GM12878 (cell line): ENCODE measurements at regions not wholly inside any gene's neighbourhood (a gene's known extent, or its start where the extent isn't known, plus 50 kb on each side); places are given as distances from the start of the nearest gene placed in this dataset.

ENCODE experiments used
- ATAC-seq: fragments of 200-7000 bp; cut with Tn5 transposase; 3 replicates; pipeline ENCODE4 v1.9.1; 2020; ENCODE audit warnings: mild to moderate bottlenecking, moderate library complexity
- BruUV-seq: library from RNA; stranded (reverse); fragments of 400-500 nt; replicated peaks from 2 replicates; lab custom pipeline; 2021; lab: Mats Ljungman, UMichigan
- CTCF ChIA-PET: fragments of 300-600 bp; sonication (Branson Sonifier 250); formaldehyde crosslinking; extraction: SDS; loops from one replicate; lab custom pipeline; 2021; ENCODE audit warnings: inconsistent platforms; lab: Yijun Ruan, JAX
- POLR2A ChIA-PET: fragments of 350-600 bp; formaldehyde crosslinking; extraction: SDS; loops from one replicate; lab custom pipeline; 2021; ENCODE audit warnings: inconsistent platforms; lab: Charles Lee
- RAD21 ChIA-PET: fragments of 300-600 bp; sonication (Branson Sonifier 250); formaldehyde crosslinking; loops from one replicate; lab custom pipeline; 2023; ENCODE audit warnings: antibody characterized with exemption; ENCODE audit not compliant: unreplicated experiment; lab: Charles Lee
- SMC1A ChIA-PET: fragments of 300-600 bp; sonication (Branson Sonifier 250); formaldehyde crosslinking; loops from one replicate; lab custom pipeline; 2023; ENCODE audit not compliant: unreplicated experiment, uncharacterized antibody; lab: Charles Lee
- DNase-seq: peaks from one replicate; pipeline ENCODE4 v3.0.0-alpha.2; 2011; ENCODE audit warnings: low read depth, low spot score
- FAIRE-seq: peaks from 3 replicates; lab custom pipeline; 2011; peaks lifted over from hg19 to GRCh38; lab: Jason Lieb, UNC
- H2AFZ ChIP-seq: 2 replicates; pipeline ENCODE4 v1.6.0; 2011; ENCODE audit warnings: low read depth, low read length, control low read depth; ENCODE audit not compliant: control insufficient read depth
- H3K27ac ChIP-seq: 2 replicates; pipeline ENCODE4 v1.5.1; 2011; ENCODE audit warnings: control low read depth; ENCODE audit not compliant: control insufficient read depth, insufficient read depth
- H3K27me3 ChIP-seq, 2 experiments: replicated peaks in 1 of 2; 2 replicates each; pipeline versions ENCODE4 v1.6.0 to v1.6.1; 2011; ENCODE audit warnings: low read length in 1 of 2; ENCODE audit not compliant: control insufficient read depth in 2 of 2, insufficient read depth in 2 of 2
- H3K36me3 ChIP-seq, 2 experiments: 2 replicates each; pipeline ENCODE4 v1.5.1; 2011; ENCODE audit warnings: low read length in 1 of 2; ENCODE audit not compliant: control insufficient read depth in 2 of 2, insufficient read depth in 2 of 2
- H3K4me1 ChIP-seq: 2 replicates; pipeline ENCODE4 v1.6.1; 2011; ENCODE audit warnings: mild to moderate bottlenecking, low read length, moderate library complexity, mixed read lengths; ENCODE audit not compliant: control insufficient read depth, insufficient read depth
- H3K4me2 ChIP-seq: 2 replicates; pipeline ENCODE4 v1.6.0; 2011; ENCODE audit warnings: control low read depth; ENCODE audit not compliant: control insufficient read depth, insufficient read depth
- H3K4me3 ChIP-seq: fragments of 200-600 bp; sonication (generic); 2 replicates; pipeline ENCODE4 v1.5.1; 2016
- H3K79me2 ChIP-seq: 2 replicates; pipeline ENCODE4 v1.6.0; 2011; ENCODE audit warnings: low read length; ENCODE audit not compliant: control insufficient read depth, insufficient read depth
- H3K9ac ChIP-seq: 2 replicates; pipeline ENCODE4 v1.8.0; 2011; ENCODE audit warnings: low read length, control low read depth, mixed read lengths; ENCODE audit not compliant: control insufficient read depth, insufficient read depth
- H3K9me3 ChIP-seq: replicated peaks from 3 replicates; pipeline ENCODE4 v1.5.1; 2011; ENCODE audit warnings: mild to moderate bottlenecking, low read length; ENCODE audit not compliant: control insufficient read depth, insufficient read depth
- H4K20me1 ChIP-seq: 2 replicates; pipeline ENCODE4 v1.6.0; 2011; ENCODE audit not compliant: control insufficient read depth, insufficient read depth
- ASH2L ChIP-seq: fragments of 300-600, 200-600 bp; sonication (generic); IDR thresholded peaks from 2 replicates; pipeline ENCODE4 v1.6.1; 2017; ENCODE audit warnings: low read depth, mild to moderate bottlenecking, borderline replicate concordance
- ATF7 ChIP-seq: fragments of 450-650 bp; IDR thresholded peaks from 2 replicates; pipeline ENCODE4 v1.6.1; 2016; ENCODE audit warnings: low read depth, mild to moderate bottlenecking
- CEBPB ChIP-seq, 2 experiments: fragments of 150-350 bp in 1 of 2; IDR thresholded peaks; 2 replicates each; pipeline ENCODE4 v1.6.1; 2012 to 2014; ENCODE audit warnings: low read depth in 2 of 2, low read length in 2 of 2, borderline replicate concordance in 1 of 2, inconsistent platforms in 1 of 2
- CHD1 ChIP-seq: IDR thresholded peaks from 2 replicates; pipeline ENCODE4 v1.6.1; 2012; ENCODE audit warnings: low read depth, low read length, improper control_type of control experiment
- CHD4 ChIP-seq: fragments of 200-600 bp; sonication (generic); IDR thresholded peaks from 2 replicates; pipeline ENCODE4 v1.6.1; 2016; ENCODE audit warnings: mild to moderate bottlenecking
- HDAC2 ChIP-seq: fragments of 200-600 bp; sonication (generic); IDR thresholded peaks from 2 replicates; pipeline ENCODE4 v1.6.1; 2017
- IRF4 ChIP-seq: IDR thresholded peaks from 2 replicates; pipeline ENCODE4 v1.6.1; 2011; ENCODE audit warnings: low read depth, low read length
- MEF2A ChIP-seq: IDR thresholded peaks from 2 replicates; pipeline ENCODE4 v1.6.1; 2011; ENCODE audit warnings: low read depth, mild to moderate bottlenecking, low read length, moderate library complexity; ENCODE audit not compliant: insufficient read depth
- PAX8 ChIP-seq: fragments of 450-650 bp; IDR thresholded peaks from 2 replicates; pipeline ENCODE4 v1.6.1; 2017; ENCODE audit warnings: mild to moderate bottlenecking, moderate library complexity
- RB1 ChIP-seq: fragments of 450-650 bp; formaldehyde crosslinking; IDR thresholded peaks from 2 replicates; pipeline ENCODE4 v1.6.1; 2017; ENCODE audit warnings: mild to moderate bottlenecking, borderline replicate concordance
- WGBS: methylation state at CpG from one replicate; pipeline ENCODE4 v1.1.6; 2016; ENCODE audit warnings: low lambda C conversion rate; ENCODE audit not compliant: insufficient replicate concordance, insufficient coverage; ENCODE audit errors: missing lambda C conversion rate; 5-methylcytosine and 5-hydroxymethylcytosine counted together
- in situ Hi-C: fragments of 300-500 bp; cut with MboI; formaldehyde crosslinking; loops from 9 replicates; pipeline ENCODE4 v1.14.3; 2018; ENCODE audit warnings: mixed read lengths
- intact Hi-C: fragments of 100-400 bp; cut with micrococcal nuclease; formaldehyde crosslinking; loops from one replicate; pipeline ENCODE4 v1.14.2; 2022; ENCODE audit not compliant: unreplicated experiment
- TF ChIP-seq, protein P1 (sequence below): fragments of 150-350 bp; IDR thresholded peaks from 2 replicates; pipeline ENCODE4 v1.6.1; 2016; ENCODE audit warnings: low read depth, low read length

DNA sequence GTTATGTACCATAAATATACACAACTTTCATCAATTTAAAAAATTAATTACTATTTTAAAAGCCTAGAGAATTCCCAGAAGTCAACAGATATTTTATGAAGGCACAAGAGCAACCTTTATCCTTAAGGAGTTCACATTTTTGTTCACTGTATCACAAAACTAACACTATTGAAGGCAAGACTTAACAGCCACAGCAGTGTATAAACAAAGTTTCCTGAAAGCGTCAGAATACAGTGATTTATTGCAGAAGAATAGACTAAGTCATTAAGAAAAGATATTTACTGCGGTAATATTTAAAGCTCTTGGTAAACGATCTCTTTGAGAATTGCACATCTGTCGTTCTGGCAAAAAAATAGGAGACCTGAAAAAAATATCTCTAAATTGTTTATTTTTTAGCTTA, 419.3 kb upstream of the NBEA start (continued):
- TF ChIP-seq CHD1 = no peak

DNA sequence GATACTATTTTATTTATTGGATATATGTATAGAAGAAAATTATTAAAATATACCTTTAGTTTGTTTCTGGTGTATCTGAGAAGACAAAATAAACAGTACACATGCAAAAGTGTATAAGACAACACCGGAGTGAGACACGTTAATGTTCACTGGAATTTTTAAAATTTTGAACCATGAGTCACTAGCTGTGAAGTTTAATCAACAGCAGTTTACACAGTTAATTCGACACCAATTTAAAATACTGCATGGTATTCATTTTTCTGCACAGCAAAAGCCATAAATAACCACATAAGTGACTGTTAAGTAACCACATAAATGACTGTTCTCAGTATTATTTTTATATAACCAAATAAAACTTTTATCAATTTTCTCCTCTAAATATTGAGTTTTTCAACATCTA, 418.7 kb upstream of the NBEA start:
- BruUV-seq = no TSS peak
- ATAC-seq = no peak
- 11% methylated on average over 3 of the region's 3 CpGs for WGBS

More for the DNA sequence above, 418.7 kb upstream of the NBEA start:
- H3K4me1 ChIP-seq = no peaks in the 10 kb centered on the region
- no peak for TF ChIP-seq HDAC2
- TF ChIP-seq RB1 = no peak
- TF ChIP-seq CEBPB (IDR thresholded peaks at IDR 0.05; ENCODE audit: borderline replicate concordance in 1 of 2, low read depth in 2 of 2, low read length in 2 of 2) = no peak
- no peak for TF ChIP-seq MEF2A
- TF ChIP-seq ASH2L = no peak
- no peak for TF ChIP-seq IRF4
- no peak for TF ChIP-seq CHD4
- TF ChIP-seq, protein P1, sequence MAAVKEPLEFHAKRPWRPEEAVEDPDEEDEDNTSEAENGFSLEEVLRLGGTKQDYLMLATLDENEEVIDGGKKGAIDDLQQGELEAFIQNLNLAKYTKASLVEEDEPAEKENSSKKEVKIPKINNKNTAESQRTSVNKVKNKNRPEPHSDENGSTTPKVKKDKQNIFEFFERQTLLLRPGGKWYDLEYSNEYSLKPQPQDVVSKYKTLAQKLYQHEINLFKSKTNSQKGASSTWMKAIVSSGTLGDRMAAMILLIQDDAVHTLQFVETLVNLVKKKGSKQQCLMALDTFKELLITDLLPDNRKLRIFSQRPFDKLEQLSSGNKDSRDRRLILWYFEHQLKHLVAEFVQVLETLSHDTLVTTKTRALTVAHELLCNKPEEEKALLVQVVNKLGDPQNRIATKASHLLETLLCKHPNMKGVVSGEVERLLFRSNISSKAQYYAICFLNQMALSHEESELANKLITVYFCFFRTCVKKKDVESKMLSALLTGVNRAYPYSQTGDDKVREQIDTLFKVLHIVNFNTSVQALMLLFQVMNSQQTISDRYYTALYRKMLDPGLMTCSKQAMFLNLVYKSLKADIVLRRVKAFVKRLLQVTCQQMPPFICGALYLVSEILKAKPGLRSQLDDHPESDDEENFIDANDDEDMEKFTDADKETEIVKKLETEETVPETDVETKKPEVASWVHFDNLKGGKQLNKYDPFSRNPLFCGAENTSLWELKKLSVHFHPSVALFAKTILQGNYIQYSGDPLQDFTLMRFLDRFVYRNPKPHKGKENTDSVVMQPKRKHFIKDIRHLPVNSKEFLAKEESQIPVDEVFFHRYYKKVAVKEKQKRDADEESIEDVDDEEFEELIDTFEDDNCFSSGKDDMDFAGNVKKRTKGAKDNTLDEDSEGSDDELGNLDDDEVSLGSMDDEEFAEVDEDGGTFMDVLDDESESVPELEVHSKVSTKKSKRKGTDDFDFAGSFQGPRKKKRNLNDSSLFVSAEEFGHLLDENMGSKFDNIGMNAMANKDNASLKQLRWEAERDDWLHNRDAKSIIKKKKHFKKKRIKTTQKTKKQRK = no peak
- no peak for TF ChIP-seq ATF7
- no peak for TF ChIP-seq PAX8
- H3K4me2 ChIP-seq = no peak overlapping the region
- no peak overlapping the region for H3K4me3 ChIP-seq
- H3K36me3 ChIP-seq = no peaks in the 10 kb centered on the region
- DNase-seq (no peak), FAIRE-seq (no peak)
- H3K27me3 ChIP-seq = no peaks in the 10 kb centered on the region
- no peaks in the 10 kb centered on the region for H4K20me1 ChIP-seq
- CTCF ChIA-PET = no interaction called here
- H3K27ac ChIP-seq = no peak overlapping the region
- H3K9me3 ChIP-seq = no peaks in the 10 kb centered on the region
- in situ Hi-C loops (no loop called here), intact Hi-C loops (no loop called here)
- SMC1A ChIA-PET = interaction anchor here (0.6 to 1.0 kb wide), 2 partner anchors 14 to 250 kb away, joined by 3 read pairs; no protein-coding TSS in a partner anchor
- POLR2A ChIA-PET = no interaction called here
- no peak overlapping the region for H3K9ac ChIP-seq
- RAD21 ChIA-PET = no interaction called here
- no peak overlapping the region for H2AFZ ChIP-seq
- H3K79me2 ChIP-seq = no peaks in the 10 kb centered on the region
